ENCODE measurements at regions not wholly inside any gene's neighbourhood (a gene's known extent, or its start where the extent isn't known, plus 50 kb on each side); places are given as distances from the start of the nearest gene placed in this dataset.

DNA sequence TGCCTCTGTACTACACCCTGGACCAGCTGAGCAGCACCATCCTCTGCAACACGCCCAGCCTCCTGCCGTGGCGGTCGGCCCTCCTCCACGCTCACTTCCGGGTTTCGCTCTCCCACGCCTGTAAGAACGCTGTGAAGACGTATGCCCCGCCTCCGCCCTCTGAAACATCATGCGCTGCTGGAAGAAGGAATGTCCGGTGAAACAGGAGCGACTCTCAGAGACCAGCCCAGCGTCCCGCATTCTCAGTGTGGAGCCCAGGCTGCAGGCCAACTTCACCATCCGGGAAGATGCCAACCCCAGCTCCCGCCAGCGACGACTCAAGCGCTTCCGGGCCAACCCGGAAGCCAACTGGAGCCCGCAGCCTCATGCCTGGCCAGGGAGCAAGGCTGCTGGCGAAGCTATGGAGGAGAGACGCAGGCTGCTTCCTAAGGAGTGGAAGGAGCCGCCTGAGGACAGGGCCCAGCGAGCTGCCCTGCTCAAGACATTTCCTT lies 186.1 kb upstream of the SLITRK2 start:
- no peak for DNase-seq (ENCODE audit: low read depth)

DNA sequence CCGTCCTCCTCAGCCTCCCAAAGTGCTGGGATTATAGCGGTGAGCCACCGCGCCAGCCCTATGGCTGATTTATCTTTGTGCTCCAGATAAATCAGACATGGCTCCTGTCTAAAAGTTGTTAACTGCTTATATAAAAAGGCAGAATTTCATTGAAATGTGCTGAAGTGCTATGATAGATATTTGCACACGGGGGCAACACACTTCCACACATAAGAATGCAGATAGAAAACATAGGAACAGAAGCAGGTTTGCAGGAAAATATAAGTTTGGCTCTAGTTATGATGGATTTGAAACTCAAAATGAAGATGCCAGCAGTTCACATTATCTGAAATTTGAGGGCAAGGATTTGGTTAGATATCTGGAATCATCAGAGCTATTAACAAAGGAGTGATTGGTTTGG lies 163.1 kb upstream of the SLITRK2 start:
- no peak for DNase-seq (ENCODE audit: low read depth)

DNA sequence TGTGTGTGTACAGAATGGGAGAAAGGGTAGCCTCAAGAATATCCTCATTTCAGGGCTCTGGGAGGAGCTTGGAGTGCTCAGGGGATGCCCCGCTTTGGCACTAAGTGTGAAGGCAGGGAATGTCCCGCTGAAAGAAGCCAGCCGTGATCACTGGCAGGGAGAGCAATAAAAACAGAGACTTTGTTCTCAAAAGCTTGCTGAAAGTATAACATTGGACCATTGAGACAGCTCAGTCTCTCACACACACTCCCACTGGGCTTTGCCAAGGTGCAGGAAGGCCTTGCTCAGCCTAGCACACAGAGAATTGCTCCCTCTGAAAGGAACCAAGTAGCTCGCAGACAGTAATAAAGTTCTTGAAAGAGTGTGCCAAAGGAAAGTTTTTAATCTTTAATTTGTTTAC lies 143.8 kb upstream of the SLITRK2 start:
- no peak for DNase-seq (ENCODE audit: low read depth)

DNA sequence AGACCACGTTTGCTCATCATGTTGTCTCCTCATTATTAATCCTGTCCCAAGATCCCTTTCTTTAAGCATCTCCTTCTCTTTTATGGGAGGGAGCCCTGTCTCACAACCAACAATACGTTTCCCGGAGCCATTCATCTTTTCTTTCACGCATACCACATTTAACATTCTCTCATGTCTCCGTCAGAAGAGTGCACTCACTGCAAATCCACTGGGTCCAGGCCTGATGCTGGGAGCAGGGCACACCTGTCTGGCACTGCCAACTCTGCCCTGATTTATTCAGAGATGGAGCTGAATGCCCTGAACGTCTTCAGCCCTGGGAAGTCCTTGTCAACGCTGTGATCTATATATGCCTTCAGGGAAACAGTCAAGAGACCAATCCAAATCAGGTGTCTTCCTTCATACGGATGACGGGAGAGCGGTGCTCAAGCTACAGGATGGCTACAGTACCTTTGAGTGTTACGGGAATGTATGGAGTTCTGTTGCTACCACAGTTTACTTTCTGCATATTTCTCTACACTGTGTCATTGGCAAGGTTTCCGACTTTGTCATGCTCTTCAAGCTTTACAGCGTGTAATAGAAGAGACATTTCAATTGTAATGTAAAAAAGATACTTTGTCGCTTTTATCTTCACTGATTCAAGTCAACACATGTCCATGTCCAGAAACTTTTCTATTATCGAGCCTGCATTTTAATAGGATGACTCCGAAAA lies 140.4 kb upstream of the SLITRK2 start:
- no peak for DNase-seq (ENCODE audit: low read depth)

DNA sequence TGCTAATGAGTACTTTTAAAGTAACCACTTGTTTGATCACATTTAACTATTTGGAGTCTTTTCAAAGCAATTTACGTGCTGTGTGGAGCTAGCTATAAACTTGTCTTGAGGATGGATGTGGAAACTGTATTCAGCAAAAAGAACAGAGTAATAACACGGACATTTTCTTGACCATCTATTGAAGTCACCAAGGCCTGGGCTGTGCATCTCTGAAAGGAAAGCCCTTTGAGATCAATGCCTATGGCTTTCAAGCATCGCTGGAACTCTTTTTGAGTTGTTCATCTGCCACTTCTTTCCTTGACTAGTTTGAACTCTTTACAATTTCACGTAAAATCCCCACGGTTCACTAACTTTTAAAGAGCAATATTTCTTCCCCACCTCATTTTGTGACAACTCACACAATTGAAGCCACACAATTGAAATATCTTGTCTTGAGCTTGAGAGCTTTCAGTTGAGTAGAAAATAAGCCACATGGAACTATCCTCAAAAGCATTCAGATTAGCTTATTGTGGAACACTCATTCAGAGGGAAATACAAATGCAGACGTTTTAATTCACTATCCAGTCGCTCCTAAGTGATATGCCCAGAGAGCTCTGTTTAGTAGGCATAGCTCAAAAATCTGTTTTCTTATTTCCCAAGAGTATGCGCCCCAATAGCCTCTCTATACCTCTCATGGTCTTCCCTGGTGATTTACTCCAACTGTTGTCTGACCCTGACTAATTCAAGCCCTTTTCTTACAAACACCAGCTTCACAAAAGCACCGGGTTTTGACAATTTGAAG lies 134.9 kb upstream of the SLITRK2 start:
- no peak for DNase-seq (ENCODE audit: low read depth)

DNA sequence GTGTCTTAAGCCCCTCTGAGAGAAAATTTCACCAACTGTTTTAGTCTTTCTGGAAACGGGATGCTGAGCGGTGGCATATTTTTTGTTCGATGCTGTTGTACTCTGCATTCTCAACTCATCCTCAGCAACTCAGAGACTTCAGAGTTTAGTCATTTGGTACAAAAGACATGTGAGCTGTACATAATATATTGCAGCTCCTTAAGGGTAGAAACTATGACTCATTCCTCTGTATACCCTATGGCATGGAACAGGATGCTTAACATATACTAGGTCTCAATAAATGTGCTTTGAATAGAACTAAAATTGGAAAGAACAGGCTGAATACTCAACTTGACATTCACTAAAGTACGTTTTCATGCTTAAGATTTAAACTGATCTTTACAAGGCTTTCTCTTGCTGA lies 130.5 kb upstream of the SLITRK2 start:
- no peak for DNase-seq (ENCODE audit: low read depth)

DNA sequence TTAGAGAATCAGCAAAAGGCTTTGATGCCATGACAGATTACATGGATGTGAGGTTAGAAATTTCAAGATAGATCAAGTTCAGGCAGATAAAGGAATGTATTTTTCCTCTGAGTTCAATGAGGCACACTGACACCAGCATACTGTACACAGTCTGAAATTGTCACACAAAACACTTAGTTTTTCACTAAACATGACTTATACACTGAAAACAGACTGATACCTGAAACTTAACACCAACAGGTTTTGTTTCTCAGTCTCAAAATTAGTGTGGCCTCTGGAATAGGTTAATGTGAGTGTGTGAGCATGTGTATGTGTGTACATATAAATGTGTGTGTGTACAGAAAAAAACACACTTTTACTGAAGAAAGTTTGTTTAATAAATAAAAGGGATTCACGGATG lies 129.9 kb upstream of the SLITRK2 start:
- DNase-seq (ENCODE audit: low read depth): no peak

DNA sequence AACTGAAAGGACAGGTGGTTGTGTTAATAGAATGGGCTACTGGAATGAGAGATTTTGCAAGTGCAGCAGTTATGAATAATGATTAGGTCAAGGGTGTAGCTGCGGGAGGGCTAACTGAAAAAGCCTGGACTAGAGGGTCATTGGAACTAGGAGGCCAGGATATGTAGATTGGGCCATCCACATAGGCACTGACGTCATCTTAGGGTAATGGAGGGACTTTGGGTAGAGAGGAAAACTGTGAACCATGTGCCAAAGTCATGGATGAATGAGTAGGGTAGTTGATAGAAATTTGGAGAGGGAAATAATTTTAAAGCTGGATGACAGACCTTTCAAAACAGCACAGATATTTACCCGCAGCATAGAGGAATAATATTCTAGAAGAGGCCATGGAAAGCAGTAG lies 123.6 kb upstream of the SLITRK2 start:
- DNase-seq (ENCODE audit: low read depth): no peak

DNA sequence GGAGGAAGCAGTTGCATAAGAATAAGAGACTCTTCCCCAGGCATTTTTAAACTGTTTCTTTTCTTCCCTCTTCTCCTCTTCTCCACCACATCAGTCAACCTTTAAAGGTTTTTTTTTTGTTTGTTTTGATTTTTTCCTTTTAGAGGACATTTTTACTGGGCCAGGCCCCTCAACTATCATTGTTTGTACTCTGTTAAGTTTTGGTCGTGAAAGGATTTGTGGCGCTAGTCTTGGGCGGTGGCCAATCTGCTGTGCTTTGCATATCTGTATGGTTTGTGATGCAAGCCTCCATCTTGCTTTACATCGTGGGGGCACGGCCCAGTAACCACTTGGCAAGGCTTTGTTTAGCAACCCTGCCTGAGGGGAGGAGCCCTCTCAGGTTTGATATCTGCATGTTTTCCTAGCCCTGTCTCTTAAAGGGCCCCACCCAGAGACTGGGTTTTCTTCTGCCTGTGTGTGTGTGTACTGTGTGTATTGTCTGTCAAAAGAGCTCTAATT lies 101.9 kb upstream of the SLITRK2 start:
- no peak for DNase-seq (ENCODE audit: low read depth)

DNA sequence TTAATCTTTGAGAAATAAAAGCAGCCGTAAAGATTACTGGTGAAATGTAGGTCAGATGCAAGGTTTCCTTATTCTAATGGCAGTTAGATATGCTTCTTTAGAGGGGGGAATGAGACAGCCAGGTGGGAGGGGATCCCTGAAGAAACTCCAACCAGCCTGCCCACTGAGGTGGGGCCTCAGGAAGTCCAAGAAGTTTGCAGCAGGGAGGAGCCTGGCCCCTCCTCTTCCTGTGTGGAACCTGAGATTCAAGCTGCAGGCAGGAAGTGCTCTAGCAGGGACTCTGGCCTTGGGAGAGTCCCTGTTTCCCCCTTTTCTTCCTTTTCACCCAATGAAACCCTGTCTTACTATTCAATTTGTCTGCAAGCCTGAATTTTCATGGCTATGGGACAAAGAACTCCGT lies 101.4 kb upstream of the SLITRK2 start:
- no peak for DNase-seq (ENCODE audit: low read depth)

DNA sequence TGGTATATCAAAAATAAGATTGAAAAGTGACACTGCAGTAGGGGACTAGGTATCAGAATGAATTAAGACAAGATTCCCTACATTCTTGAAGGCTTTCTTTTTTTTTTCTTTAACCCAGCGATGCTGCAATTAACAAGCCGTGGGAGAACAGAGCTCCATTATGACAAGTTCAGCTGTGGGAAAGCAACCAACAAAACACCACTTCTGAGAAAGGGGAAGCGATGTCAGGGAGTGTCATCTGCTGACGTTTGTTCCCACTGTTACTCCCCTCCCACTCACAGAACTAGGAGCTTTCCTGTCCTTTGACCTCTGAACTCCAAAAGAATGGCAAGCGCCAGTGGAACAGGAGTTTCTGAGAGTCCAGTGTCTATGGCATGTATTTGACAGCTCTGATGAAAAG lies 90.2 kb upstream of the SLITRK2 start:
- no peak for DNase-seq (ENCODE audit: low read depth)

DNA sequence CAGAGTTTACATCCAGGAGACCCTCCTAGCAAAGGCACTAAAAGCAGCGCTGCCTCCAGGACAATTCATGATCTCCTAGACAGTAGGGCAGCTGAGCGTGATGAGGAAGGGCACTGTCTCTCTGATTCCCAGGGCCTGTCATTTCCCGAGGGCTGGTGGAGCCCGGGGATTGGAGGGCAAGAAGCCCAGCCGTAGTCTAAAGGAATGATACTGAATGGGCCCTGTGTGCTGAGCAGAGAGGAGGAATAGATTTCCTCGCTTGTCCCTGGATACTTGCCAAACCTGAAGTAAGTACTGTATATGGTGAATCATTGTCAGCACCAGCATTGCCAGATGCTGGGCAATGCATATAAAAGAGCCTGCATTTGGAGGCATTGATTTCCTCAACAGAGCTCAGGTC lies 88.0 kb upstream of the SLITRK2 start:
- DNase-seq (ENCODE audit: low read depth): no peak

DNA sequence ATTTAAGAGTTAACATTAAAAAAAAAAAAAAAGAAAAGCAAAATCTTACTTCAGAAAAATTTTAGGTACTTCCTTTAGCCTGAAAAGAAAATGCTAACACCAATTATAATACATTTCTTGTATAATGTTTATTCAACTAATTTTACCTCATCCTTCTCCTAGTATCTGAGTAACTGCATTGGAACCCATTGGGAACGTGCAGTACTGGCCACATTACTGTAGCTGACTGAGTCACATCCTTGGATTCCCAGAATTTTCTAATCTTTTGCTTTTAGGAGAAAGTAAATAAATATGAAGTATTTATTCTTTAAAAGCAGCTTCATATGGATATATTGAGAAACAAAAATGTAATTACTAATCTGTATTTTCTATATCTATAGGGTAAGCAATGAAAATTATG lies 82.6 kb upstream of the SLITRK2 start:
- DNase-seq (ENCODE audit: low read depth): no peak

DNA sequence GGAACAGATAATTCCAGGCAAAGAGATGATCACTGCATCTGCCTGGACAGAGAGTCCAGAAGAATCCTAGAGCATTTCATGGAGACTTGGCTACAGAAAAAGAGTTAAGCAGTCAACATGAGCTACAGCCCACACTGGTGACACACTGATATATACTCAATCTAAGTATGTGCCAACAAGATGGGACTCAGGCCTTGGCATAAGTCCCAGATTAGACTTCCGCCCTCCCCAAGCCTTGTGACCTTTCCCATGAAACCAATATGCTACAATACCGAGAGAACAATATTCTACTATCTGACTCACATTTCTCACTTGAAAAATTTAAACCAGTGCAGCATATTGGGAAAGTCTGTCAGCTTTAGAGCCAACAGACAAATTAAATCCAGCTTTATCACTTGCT lies 65.7 kb upstream of the SLITRK2 start:
- no peak for DNase-seq (ENCODE audit: low read depth)

All from EH (cell line).